ENCODE measurements at regions not wholly inside any gene's neighbourhood (a gene's known extent, or its start where the extent isn't known, plus 50 kb on each side); places are given as distances from the start of the nearest gene placed in this dataset.

GRCh38 chr11:71304045-71304444 is 51.7 kb upstream of the SHANK2 start:
- no peaks in the 10 kb centered on the region for H3K36me3 ChIP-seq (replicated peaks; ENCODE audit: low read depth, low read length)
- no peaks in the 10 kb centered on the region for H4K20me1 ChIP-seq (ENCODE audit: insufficient read depth, low read length)
- H3K27ac ChIP-seq (ENCODE audit: low read length) = no peak overlapping the region
- H2AFZ ChIP-seq (ENCODE audit: low read depth, low read length) = no peak overlapping the region
- H3K9me3 ChIP-seq (ENCODE audit: insufficient read depth, low read length) = no peaks in the 10 kb centered on the region
- H3K4me2 ChIP-seq (ENCODE audit: low read length) = no peak overlapping the region
- no peaks in the 10 kb centered on the region for H3K79me2 ChIP-seq (ENCODE audit: low read length)
- H3K27me3 ChIP-seq (ENCODE audit: low read depth, low read length) = peaks cover 27% of the 10 kb centered on the region
- H3K4me3 ChIP-seq (ENCODE audit: low read length) = no peak overlapping the region
- no peaks in the 10 kb centered on the region for H3K4me1 ChIP-seq (ENCODE audit: low read length)
- H3K9ac ChIP-seq (ENCODE audit: low read length) = no peak overlapping the region
- no peak for TF ChIP-seq CTCF (IDR thresholded peaks at IDR 0.05; ENCODE audit: low read depth, low read length)
- TF ChIP-seq EZH2phosphoT487 (IDR thresholded peaks at IDR 0.05; ENCODE audit: low read depth) = no peak

DNA sequence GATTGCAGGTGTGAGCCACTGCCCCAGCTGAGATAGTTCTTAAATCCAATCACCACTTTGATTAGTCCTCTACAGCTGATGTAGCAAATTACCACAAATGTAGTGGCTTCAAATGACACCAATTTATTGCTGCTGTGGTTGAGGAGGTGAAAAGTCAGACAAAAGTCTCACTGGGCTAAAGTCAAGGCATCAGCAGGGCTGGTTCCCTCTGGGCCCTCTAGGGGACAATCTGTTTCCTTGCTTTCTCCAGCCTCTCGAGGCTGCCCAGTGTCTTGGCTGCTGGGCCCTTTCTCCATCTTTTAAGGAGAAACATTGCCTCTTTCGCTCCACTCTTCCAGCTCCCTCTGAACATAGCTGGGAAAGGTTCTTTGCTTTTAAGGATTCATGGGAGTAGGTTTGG is 50.5 kb upstream of the SHANK2 start:
- H2AFZ ChIP-seq (ENCODE audit: low read depth, low read length) = no peak overlapping the region
- no peak overlapping the region for H3K27ac ChIP-seq (ENCODE audit: low read length)
- no peaks in the 10 kb centered on the region for H3K9me3 ChIP-seq (ENCODE audit: insufficient read depth, low read length)
- peaks cover 30% of the 10 kb centered on the region for H3K27me3 ChIP-seq (ENCODE audit: low read depth, low read length)
- H3K4me3 ChIP-seq (ENCODE audit: low read length) = no peak overlapping the region
- no peaks in the 10 kb centered on the region for H4K20me1 ChIP-seq (ENCODE audit: insufficient read depth, low read length)
- no peak overlapping the region for H3K4me2 ChIP-seq (ENCODE audit: low read length)
- TF ChIP-seq CTCF (IDR thresholded peaks at IDR 0.05; ENCODE audit: low read depth, low read length) = no peak
- no peak for TF ChIP-seq EZH2phosphoT487 (IDR thresholded peaks at IDR 0.05; ENCODE audit: low read depth)
- no peaks in the 10 kb centered on the region for H3K36me3 ChIP-seq (replicated peaks; ENCODE audit: low read depth, low read length)
- no peak overlapping the region for H3K9ac ChIP-seq (ENCODE audit: low read length)
- H3K79me2 ChIP-seq (ENCODE audit: low read length) = no peaks in the 10 kb centered on the region
- no peaks in the 10 kb centered on the region for H3K4me1 ChIP-seq (ENCODE audit: low read length)

DNA sequence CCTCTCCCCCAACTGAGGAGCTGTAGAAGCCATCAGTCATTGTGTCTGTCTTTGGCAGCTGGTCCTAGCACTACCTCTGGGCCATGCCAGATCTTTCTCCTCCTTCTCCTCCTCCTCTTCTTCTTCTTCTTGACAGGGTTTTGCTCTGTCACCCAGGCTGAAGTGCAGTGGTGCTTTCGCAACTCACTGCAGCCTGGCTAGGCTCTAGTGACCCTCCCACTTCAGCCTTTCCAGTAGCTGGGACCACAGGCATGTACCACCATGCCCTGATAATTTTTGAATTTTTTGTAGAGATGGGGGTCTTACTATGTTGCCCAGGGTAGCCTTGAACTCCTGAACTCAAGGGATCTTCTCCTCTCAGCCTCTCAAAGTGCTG is 50.1 kb upstream of the SHANK2 start:
- H3K27ac ChIP-seq (ENCODE audit: low read length) = no peak overlapping the region
- no peak overlapping the region for H2AFZ ChIP-seq (ENCODE audit: low read depth, low read length)
- H3K79me2 ChIP-seq (ENCODE audit: low read length) = no peaks in the 10 kb centered on the region
- no peaks in the 10 kb centered on the region for H4K20me1 ChIP-seq (ENCODE audit: insufficient read depth, low read length)
- H3K36me3 ChIP-seq (replicated peaks; ENCODE audit: low read depth, low read length) = no peaks in the 10 kb centered on the region
- TF ChIP-seq EZH2phosphoT487 (IDR thresholded peaks at IDR 0.05; ENCODE audit: low read depth) (no peak), CTCF (IDR thresholded peaks at IDR 0.05; ENCODE audit: low read depth, low read length) (no peak)
- no peak overlapping the region for H3K4me3 ChIP-seq (ENCODE audit: low read length)
- H3K4me2 ChIP-seq (ENCODE audit: low read length) = no peak overlapping the region
- peaks cover 30% of the 10 kb centered on the region for H3K27me3 ChIP-seq (ENCODE audit: low read depth, low read length)
- H3K9ac ChIP-seq (ENCODE audit: low read length) = no peak overlapping the region
- H3K9me3 ChIP-seq (ENCODE audit: insufficient read depth, low read length) = no peaks in the 10 kb centered on the region
- H3K4me1 ChIP-seq (ENCODE audit: low read length) = no peaks in the 10 kb centered on the region

All from OCI-LY3 (cell line).